ENCODE measurements at regions not wholly inside any gene's neighbourhood (a gene's known extent, or its start where the extent isn't known, plus 50 kb on each side); places are given as distances from the start of the nearest gene placed in this dataset.

GRCh38 chr7:125678771-125679170 lies 749.1 kb upstream of the POT1 start:
- TF ChIP-seq, protein P1, sequence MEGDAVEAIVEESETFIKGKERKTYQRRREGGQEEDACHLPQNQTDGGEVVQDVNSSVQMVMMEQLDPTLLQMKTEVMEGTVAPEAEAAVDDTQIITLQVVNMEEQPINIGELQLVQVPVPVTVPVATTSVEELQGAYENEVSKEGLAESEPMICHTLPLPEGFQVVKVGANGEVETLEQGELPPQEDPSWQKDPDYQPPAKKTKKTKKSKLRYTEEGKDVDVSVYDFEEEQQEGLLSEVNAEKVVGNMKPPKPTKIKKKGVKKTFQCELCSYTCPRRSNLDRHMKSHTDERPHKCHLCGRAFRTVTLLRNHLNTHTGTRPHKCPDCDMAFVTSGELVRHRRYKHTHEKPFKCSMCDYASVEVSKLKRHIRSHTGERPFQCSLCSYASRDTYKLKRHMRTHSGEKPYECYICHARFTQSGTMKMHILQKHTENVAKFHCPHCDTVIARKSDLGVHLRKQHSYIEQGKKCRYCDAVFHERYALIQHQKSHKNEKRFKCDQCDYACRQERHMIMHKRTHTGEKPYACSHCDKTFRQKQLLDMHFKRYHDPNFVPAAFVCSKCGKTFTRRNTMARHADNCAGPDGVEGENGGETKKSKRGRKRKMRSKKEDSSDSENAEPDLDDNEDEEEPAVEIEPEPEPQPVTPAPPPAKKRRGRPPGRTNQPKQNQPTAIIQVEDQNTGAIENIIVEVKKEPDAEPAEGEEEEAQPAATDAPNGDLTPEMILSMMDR (IDR thresholded peaks at IDR 0.05; ENCODE audit: low read length): no peak
- no peak for TF ChIP-seq EZH2 (IDR thresholded peaks at IDR 0.05; ENCODE audit: borderline replicate concordance, low read length)

All from OCI-LY1 (cell line).